ENCODE measurements at regions not wholly inside any gene's neighbourhood (a gene's known extent, or its start where the extent isn't known, plus 50 kb on each side); places are given as distances from the start of the nearest gene placed in this dataset.

DNA sequence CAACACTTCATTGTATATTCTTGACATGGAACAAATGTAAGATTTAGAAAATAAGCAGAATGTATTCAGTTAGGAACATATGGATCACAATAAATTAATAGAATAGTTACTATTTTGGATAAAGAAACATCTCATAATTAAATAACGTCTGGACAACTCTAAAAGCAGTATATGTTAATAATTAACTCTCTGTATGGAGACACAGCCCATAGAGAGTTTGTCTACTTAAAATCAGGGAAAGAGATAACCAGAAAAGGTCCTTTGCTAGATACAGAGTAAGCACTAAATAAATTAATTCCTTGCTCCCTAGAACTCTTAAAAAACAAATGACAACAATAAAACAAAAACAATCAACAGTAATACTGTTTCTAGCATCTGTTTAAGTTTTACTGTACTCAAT is 184.4 kb upstream of the THSD7A start:
- TF ChIP-seq, protein P1, sequence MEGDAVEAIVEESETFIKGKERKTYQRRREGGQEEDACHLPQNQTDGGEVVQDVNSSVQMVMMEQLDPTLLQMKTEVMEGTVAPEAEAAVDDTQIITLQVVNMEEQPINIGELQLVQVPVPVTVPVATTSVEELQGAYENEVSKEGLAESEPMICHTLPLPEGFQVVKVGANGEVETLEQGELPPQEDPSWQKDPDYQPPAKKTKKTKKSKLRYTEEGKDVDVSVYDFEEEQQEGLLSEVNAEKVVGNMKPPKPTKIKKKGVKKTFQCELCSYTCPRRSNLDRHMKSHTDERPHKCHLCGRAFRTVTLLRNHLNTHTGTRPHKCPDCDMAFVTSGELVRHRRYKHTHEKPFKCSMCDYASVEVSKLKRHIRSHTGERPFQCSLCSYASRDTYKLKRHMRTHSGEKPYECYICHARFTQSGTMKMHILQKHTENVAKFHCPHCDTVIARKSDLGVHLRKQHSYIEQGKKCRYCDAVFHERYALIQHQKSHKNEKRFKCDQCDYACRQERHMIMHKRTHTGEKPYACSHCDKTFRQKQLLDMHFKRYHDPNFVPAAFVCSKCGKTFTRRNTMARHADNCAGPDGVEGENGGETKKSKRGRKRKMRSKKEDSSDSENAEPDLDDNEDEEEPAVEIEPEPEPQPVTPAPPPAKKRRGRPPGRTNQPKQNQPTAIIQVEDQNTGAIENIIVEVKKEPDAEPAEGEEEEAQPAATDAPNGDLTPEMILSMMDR (IDR thresholded peaks at IDR 0.05; ENCODE audit: insufficient read depth, low read length), result no peak
- TF ChIP-seq, protein P2, sequence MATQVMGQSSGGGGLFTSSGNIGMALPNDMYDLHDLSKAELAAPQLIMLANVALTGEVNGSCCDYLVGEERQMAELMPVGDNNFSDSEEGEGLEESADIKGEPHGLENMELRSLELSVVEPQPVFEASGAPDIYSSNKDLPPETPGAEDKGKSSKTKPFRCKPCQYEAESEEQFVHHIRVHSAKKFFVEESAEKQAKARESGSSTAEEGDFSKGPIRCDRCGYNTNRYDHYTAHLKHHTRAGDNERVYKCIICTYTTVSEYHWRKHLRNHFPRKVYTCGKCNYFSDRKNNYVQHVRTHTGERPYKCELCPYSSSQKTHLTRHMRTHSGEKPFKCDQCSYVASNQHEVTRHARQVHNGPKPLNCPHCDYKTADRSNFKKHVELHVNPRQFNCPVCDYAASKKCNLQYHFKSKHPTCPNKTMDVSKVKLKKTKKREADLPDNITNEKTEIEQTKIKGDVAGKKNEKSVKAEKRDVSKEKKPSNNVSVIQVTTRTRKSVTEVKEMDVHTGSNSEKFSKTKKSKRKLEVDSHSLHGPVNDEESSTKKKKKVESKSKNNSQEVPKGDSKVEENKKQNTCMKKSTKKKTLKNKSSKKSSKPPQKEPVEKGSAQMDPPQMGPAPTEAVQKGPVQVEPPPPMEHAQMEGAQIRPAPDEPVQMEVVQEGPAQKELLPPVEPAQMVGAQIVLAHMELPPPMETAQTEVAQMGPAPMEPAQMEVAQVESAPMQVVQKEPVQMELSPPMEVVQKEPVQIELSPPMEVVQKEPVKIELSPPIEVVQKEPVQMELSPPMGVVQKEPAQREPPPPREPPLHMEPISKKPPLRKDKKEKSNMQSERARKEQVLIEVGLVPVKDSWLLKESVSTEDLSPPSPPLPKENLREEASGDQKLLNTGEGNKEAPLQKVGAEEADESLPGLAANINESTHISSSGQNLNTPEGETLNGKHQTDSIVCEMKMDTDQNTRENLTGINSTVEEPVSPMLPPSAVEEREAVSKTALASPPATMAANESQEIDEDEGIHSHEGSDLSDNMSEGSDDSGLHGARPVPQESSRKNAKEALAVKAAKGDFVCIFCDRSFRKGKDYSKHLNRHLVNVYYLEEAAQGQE (IDR thresholded peaks at IDR 0.05; ENCODE audit: insufficient replicate concordance, low read depth), result no peak
- TF ChIP-seq GABPA (IDR thresholded peaks at IDR 0.05; ENCODE audit: low read depth) (no peak), POLR2AphosphoS5 (IDR thresholded peaks at IDR 0.05; ENCODE audit: low read depth) (no peak)
